ENCODE measurements at regions not wholly inside any gene's neighbourhood (a gene's known extent, or its start where the extent isn't known, plus 50 kb on each side); places are given as distances from the start of the nearest gene placed in this dataset.

DNA sequence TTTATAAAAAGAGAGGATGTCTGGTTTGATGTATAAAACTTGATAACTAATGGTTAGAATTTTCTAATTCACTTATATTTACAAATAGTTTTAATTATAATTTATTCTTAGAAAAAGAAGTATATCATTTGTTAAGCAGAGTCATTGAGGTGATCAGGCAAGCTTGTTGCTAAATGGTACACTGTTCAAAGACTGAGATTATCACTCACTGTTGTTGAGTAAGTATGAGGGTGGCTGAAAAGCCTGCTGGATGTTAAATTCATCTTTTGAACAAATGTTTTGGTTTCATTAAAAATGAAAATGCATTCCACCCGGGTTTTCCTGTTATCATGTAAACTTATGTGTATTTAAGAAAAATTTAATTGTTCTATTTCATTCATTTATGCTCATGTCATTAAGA lies 451.8 kb downstream of the ADAMTS20 start:
- TF ChIP-seq, protein P1, sequence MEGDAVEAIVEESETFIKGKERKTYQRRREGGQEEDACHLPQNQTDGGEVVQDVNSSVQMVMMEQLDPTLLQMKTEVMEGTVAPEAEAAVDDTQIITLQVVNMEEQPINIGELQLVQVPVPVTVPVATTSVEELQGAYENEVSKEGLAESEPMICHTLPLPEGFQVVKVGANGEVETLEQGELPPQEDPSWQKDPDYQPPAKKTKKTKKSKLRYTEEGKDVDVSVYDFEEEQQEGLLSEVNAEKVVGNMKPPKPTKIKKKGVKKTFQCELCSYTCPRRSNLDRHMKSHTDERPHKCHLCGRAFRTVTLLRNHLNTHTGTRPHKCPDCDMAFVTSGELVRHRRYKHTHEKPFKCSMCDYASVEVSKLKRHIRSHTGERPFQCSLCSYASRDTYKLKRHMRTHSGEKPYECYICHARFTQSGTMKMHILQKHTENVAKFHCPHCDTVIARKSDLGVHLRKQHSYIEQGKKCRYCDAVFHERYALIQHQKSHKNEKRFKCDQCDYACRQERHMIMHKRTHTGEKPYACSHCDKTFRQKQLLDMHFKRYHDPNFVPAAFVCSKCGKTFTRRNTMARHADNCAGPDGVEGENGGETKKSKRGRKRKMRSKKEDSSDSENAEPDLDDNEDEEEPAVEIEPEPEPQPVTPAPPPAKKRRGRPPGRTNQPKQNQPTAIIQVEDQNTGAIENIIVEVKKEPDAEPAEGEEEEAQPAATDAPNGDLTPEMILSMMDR (conservative IDR thresholded peaks at IDR 0.05 in 1 of 2, IDR thresholded peaks at IDR 0.05 in 1 of 2; ENCODE audit: low read depth in 1 of 2, low read length in 2 of 2), result no peak
- TF ChIP-seq EZH2 (IDR thresholded peaks at IDR 0.05; ENCODE audit: low read length, missing control alignments), result no peak

Data from fibroblast of lung (primary cell).